ENCODE measurements at regions not wholly inside any gene's neighbourhood (a gene's known extent, or its start where the extent isn't known, plus 50 kb on each side); places are given as distances from the start of the nearest gene placed in this dataset.
A peak's percentile ranks its signal among the peaks of the same experiment; 100 is the strongest.

DNA sequence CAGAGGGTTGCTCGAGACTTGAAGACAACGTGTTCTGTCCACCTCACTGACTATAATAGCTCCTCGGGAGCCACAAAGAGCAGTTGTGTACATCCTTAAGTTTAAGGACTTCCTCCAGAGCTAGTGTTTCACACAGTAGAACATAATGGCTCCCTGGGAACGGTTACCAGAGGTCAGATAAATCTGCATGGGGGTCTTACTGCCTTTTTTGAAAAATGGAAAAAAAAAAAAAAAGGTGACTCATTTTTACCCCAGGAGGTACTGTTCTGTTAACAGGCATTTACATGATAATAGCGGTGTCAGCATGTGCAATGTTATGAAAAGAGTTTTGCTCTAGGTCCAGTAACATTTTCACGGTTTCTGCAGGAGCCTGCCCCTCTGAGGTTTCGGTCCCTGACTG is 498.9 kb upstream of the WWC1 start:
- Histone ChIP-seq H3K4me3 (ENCODE audit: insufficient read depth, low read depth, low read length) (no peak overlapping the region), H3K4me1 (ENCODE audit: control insufficient read depth, insufficient read depth, low read length) (peaks cover 13% of the 10 kb centered on the region), H3K9me3 (ENCODE audit: control insufficient read depth, low read length) (no peaks in the 10 kb centered on the region), H3K27ac (ENCODE audit: insufficient read depth, low read depth, low read length, poor library complexity, severe bottlenecking) (peak overlapping the region; percentile 9), H3K36me3 (ENCODE audit: control insufficient read depth, insufficient read depth, low read length) (no peaks in the 10 kb centered on the region), H3K27me3 (ENCODE audit: control insufficient read depth, insufficient read depth, low read length, poor library complexity, severe bottlenecking) (no peaks in the 10 kb centered on the region)
- 18 to 22% methylated on average over 7 of the region's 7 CpGs for WGBS, 2 experiments

DNA sequence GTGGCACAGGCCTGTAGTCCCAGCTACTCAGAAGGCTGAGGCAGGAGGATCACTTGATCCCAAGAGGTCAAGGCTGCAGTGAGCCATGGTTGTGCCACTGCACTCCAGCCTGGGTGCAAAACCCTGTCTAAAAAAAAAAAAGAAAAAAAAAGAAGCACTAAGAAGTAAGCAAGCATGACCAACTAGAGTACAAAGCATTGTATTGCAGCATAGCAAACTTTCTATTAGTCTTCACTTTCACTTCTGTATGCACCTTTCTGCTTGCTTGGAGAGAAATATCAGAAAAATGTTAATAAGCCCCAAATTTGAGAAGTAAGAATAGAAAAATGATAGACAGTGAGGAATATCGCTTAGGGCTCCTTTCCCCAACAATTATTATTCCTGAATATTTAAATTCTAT is 497.7 kb upstream of the WWC1 start:
- WGBS, 2 experiments: no CpG with 5 or more reads among the region's 1 CpG

DNA sequence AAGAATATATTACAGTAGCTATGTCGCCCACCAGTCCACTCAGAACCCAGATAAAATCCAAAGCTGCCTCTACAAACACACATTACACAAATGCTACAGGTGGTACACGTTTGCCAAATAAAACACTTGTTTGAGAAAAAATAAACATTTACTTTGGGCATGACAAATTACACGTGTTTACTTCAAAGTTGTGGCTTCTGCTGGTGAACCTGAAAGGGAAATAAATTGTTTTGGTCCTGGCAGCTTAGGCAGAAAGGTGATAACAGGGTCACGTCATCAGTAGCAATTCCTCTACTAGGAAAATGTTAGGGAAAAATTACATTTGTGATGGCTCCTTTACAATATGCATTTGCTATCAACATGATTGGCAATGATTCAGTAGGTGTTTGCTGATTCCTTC is 497.3 kb upstream of the WWC1 start:
- Histone ChIP-seq H3K27ac (ENCODE audit: insufficient read depth, low read depth, low read length, poor library complexity, severe bottlenecking) (no peak overlapping the region), H3K36me3 (ENCODE audit: control insufficient read depth, insufficient read depth, low read length) (no peaks in the 10 kb centered on the region), H3K27me3 (ENCODE audit: control insufficient read depth, insufficient read depth, low read length, poor library complexity, severe bottlenecking) (no peaks in the 10 kb centered on the region), H3K9me3 (ENCODE audit: control insufficient read depth, low read length) (no peaks in the 10 kb centered on the region), H3K4me3 (ENCODE audit: insufficient read depth, low read depth, low read length) (no peak overlapping the region), H3K4me1 (ENCODE audit: control insufficient read depth, insufficient read depth, low read length) (peaks cover 18% of the 10 kb centered on the region)
- WGBS, 2 experiments: 92 to 96% methylated on average over 4 of the region's 4 CpGs

More for the DNA sequence above, 497.7 kb upstream of the WWC1 start:
- Histone ChIP-seq H3K9me3 (ENCODE audit: control insufficient read depth, low read length) (no peaks in the 10 kb centered on the region), H3K36me3 (ENCODE audit: control insufficient read depth, insufficient read depth, low read length) (no peaks in the 10 kb centered on the region), H3K4me3 (ENCODE audit: insufficient read depth, low read depth, low read length) (no peak overlapping the region), H3K4me1 (ENCODE audit: control insufficient read depth, insufficient read depth, low read length) (peaks cover 18% of the 10 kb centered on the region), H3K27me3 (ENCODE audit: control insufficient read depth, insufficient read depth, low read length, poor library complexity, severe bottlenecking) (no peaks in the 10 kb centered on the region), H3K27ac (ENCODE audit: insufficient read depth, low read depth, low read length, poor library complexity, severe bottlenecking) (no peak overlapping the region)

DNA sequence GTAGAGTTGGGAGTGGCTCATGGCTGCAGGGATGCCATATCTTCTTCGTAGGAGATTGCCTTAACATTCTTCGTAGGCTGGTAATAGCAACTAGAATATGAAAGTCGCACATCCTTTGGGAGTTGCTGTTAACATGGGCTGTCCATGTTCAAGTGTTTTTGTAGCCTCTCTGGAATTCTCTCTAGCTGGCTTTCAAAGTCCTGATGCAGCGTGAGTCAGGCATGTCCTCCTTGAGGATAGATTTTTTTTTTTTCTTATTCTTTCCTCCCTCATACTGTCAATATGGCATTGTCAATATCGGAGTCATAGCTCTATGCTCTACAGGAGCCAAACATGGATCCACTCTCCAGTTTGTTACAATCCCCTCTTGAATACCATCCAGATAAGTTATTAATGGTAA is 494.8 kb upstream of the WWC1 start:
- H3K9me3 ChIP-seq (ENCODE audit: control insufficient read depth, low read length): no peaks in the 10 kb centered on the region
- H3K4me3 ChIP-seq (ENCODE audit: insufficient read depth, low read depth, low read length): no peak overlapping the region
- no peaks in the 10 kb centered on the region for H3K27me3 ChIP-seq (ENCODE audit: control insufficient read depth, insufficient read depth, low read length, poor library complexity, severe bottlenecking)
- WGBS, 2 experiments: 92 to 99% methylated on average over 5 of the region's 5 CpGs
- peaks cover 16% of the 10 kb centered on the region for H3K4me1 ChIP-seq (ENCODE audit: control insufficient read depth, insufficient read depth, low read length)
- H3K36me3 ChIP-seq (ENCODE audit: control insufficient read depth, insufficient read depth, low read length): no peaks in the 10 kb centered on the region
- no peak overlapping the region for H3K27ac ChIP-seq (ENCODE audit: insufficient read depth, low read depth, low read length, poor library complexity, severe bottlenecking)

DNA sequence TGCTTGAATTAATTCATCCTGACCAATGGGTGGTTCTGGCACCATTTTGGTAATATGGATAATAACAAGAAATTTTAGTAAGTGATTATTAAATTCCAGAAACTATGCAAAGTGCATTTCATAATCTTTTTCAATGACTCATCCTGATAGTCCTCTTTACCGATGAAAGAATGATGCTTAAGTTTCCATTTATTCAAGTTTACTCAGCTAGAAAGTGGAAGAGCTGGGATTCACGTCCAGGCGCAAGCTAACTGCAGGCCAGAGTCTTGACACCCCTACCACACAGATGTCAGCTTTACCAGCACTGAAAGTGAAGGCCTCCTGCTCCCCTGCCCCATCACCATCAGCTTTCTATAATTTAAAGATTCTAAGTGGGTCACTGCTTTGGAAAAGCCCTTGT is 493.5 kb upstream of the WWC1 start:
- Histone ChIP-seq H3K27ac (ENCODE audit: insufficient read depth, low read depth, low read length, poor library complexity, severe bottlenecking) (no peak overlapping the region), H3K27me3 (ENCODE audit: control insufficient read depth, insufficient read depth, low read length, poor library complexity, severe bottlenecking) (no peaks in the 10 kb centered on the region)
- 89 to 96% methylated on average over 3 of the region's 3 CpGs for WGBS, 2 experiments

DNA sequence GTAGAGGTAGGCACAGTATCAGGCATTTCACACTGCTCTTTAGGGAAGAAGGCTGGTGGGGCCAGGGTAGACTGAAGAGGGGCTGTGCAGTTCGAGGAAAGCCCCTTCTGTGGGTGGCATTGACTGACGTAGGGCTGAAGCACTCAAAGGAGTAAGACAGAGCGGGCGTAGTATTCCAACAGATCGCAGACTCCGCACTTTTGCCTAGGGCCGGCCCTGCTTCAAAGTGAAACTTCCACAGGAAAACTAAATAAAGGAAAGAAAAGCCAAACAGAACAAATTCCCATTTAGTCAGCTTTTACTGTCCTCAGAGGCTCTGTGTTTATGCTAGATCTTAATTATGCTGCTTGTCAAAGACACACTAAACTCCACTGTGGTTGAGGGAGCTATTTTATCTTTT is 493.0 kb upstream of the WWC1 start:
- WGBS, 2 experiments: 88 to 94% methylated on average over 7 of the region's 7 CpGs
- H3K4me1 ChIP-seq (ENCODE audit: control insufficient read depth, insufficient read depth, low read length): peaks cover 8% of the 10 kb centered on the region
- no peak overlapping the region for H3K4me3 ChIP-seq (ENCODE audit: insufficient read depth, low read depth, low read length)
- no peaks in the 10 kb centered on the region for H3K27me3 ChIP-seq (ENCODE audit: control insufficient read depth, insufficient read depth, low read length, poor library complexity, severe bottlenecking)
- no peaks in the 10 kb centered on the region for H3K36me3 ChIP-seq (ENCODE audit: control insufficient read depth, insufficient read depth, low read length)
- no peak overlapping the region for H3K27ac ChIP-seq (ENCODE audit: insufficient read depth, low read depth, low read length, poor library complexity, severe bottlenecking)
- no peaks in the 10 kb centered on the region for H3K9me3 ChIP-seq (ENCODE audit: control insufficient read depth, low read length)

More for the DNA sequence above, 493.5 kb upstream of the WWC1 start:
- H3K4me3 ChIP-seq (ENCODE audit: insufficient read depth, low read depth, low read length): no peak overlapping the region
- H3K4me1 ChIP-seq (ENCODE audit: control insufficient read depth, insufficient read depth, low read length): peaks cover 5% of the 10 kb centered on the region
- H3K9me3 ChIP-seq (ENCODE audit: control insufficient read depth, low read length): no peaks in the 10 kb centered on the region
- H3K36me3 ChIP-seq (ENCODE audit: control insufficient read depth, insufficient read depth, low read length): no peaks in the 10 kb centered on the region

DNA sequence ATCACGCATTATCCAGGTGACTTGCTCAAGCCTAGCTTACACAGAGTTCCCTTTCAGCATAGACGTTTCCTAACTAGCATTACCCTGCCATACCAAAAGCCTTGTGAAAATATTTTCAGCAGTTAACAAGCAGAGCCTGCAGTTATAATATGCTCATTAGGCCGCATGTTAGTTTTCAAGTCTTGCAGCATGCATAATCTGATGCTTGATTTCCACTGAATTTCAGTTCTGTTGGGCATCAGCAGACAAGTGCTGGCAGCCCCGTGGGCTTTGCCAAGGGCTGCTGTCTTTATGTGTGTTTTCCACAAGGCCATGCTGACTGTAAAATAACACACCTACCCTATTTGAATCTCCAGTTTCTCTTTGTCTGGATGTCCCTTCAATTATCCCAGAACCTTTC is 491.0 kb upstream of the WWC1 start:
- H3K27me3 ChIP-seq (ENCODE audit: control insufficient read depth, insufficient read depth, low read length, poor library complexity, severe bottlenecking): no peaks in the 10 kb centered on the region
- WGBS, 2 experiments: 95% methylated on average over 4 of the region's 4 CpGs
- no peaks in the 10 kb centered on the region for H3K9me3 ChIP-seq (ENCODE audit: control insufficient read depth, low read length)
- H3K36me3 ChIP-seq (ENCODE audit: control insufficient read depth, insufficient read depth, low read length): no peaks in the 10 kb centered on the region
- H3K4me1 ChIP-seq (ENCODE audit: control insufficient read depth, insufficient read depth, low read length): peaks cover 14% of the 10 kb centered on the region
- no peak overlapping the region for H3K27ac ChIP-seq (ENCODE audit: insufficient read depth, low read depth, low read length, poor library complexity, severe bottlenecking)
- H3K4me3 ChIP-seq (ENCODE audit: insufficient read depth, low read depth, low read length): no peak overlapping the region

DNA sequence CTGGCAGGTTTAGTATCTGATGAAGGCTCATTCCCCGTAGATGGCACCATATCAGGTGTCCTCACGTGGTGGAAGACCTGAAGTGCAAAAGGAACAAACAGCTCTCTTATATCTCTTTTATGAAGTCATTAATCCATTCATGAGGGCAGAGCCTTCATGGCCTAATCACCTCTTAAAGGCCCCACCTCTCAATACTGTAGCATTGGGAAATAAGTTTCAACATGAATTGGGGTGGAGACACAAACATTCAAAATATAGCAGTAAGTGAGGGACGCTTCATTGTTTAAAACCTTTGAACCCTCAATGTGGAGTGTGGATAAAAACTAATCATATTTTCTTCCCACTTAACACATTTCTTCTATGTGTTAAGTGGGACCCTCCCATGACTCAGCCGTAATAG is 489.4 kb upstream of the WWC1 start:
- peaks cover 14% of the 10 kb centered on the region for H3K4me1 ChIP-seq (ENCODE audit: control insufficient read depth, insufficient read depth, low read length)
- no peaks in the 10 kb centered on the region for H3K9me3 ChIP-seq (ENCODE audit: control insufficient read depth, low read length)
- H3K36me3 ChIP-seq (ENCODE audit: control insufficient read depth, insufficient read depth, low read length): no peaks in the 10 kb centered on the region
- no peak overlapping the region for H3K4me3 ChIP-seq (ENCODE audit: insufficient read depth, low read depth, low read length)
- no peaks in the 10 kb centered on the region for H3K27me3 ChIP-seq (ENCODE audit: control insufficient read depth, insufficient read depth, low read length, poor library complexity, severe bottlenecking)
- no peak overlapping the region for H3K27ac ChIP-seq (ENCODE audit: insufficient read depth, low read depth, low read length, poor library complexity, severe bottlenecking)
- WGBS, 2 experiments: 93 to 95% methylated on average over 2 to 4 of the region's 4 CpGs

DNA sequence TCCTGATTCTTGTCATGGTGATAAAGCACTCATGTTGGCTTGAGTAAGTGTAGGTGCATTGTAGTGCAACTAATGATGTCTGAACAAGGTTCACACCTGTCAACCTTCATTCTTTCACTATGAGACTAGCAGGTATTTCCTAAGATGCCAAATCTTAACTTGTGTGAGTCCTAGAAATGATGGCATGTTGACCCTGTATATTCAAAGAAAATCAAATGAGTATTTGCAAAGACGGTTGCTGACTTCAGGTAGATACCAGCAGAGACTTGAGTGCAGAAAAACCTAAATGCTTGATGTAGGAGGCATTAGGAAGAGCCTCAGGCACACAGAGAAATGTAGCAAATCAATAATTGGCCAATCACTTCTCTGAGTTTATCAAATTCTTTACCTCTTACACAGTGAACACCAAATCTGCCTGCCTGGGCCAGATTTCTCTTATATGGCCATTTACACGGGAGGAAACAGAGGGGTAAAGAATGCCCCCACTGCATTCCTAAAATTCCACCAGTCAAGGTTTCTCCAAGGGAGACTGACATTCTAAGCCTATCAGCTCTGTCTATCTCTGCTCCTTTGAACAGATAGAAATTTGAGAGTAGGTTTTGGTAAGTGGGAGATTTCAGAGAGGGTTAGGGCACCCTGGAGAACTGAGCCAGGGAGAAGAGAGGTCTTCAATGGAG is 488.6 kb upstream of the WWC1 start:
- H3K27me3 ChIP-seq (ENCODE audit: control insufficient read depth, insufficient read depth, low read length, poor library complexity, severe bottlenecking): no peaks in the 10 kb centered on the region
- 54 to 56% methylated on average over 2 of the region's 2 CpGs for WGBS, 2 experiments
- no peaks in the 10 kb centered on the region for H3K9me3 ChIP-seq (ENCODE audit: control insufficient read depth, low read length)
- no peaks in the 10 kb centered on the region for H3K36me3 ChIP-seq (ENCODE audit: control insufficient read depth, insufficient read depth, low read length)
- H3K27ac ChIP-seq (ENCODE audit: insufficient read depth, low read depth, low read length, poor library complexity, severe bottlenecking): no peak overlapping the region
- H3K4me3 ChIP-seq (ENCODE audit: insufficient read depth, low read depth, low read length): no peak overlapping the region
- H3K4me1 ChIP-seq (ENCODE audit: control insufficient read depth, insufficient read depth, low read length): peaks cover 14% of the 10 kb centered on the region

DNA sequence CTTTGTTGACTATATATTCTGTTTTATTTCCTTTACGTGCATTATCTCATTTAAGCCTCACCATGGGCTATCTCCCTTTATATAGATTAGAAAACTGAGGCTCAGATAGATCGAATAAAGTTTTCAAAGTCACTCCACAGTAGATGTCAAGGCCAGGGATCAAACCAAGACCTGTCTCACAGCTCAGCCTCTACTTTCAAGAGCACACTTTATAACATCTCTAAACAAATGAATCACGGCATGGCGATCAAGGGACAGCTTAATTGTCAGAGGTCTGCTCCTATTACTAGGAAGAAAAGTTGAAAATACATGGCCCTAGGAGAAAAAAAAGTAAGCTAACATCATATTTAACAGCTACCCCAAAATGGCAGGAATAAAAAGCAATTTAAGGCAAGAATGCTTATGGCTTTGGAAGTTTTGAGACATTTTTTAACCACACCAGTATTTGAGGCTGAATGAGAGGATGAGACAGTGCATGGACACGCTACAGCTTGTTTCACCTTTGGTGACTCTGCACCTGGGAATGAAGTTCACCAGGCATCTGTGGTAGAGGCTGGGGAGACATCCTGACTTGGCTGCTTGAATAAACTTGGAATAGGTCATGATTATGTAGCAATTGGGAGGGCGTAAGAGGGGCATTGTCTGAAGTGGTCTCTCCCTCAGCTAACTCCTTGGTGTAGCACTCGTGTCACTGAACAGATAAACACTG is 486.8 kb upstream of the WWC1 start:
- no peak overlapping the region for H3K4me3 ChIP-seq (ENCODE audit: insufficient read depth, low read depth, low read length)
- WGBS, 2 experiments: 89 to 93% methylated on average over 7 of the region's 7 CpGs
- no peaks in the 10 kb centered on the region for H3K36me3 ChIP-seq (ENCODE audit: control insufficient read depth, insufficient read depth, low read length)
- no peaks in the 10 kb centered on the region for H3K9me3 ChIP-seq (ENCODE audit: control insufficient read depth, low read length)
- H3K27ac ChIP-seq (ENCODE audit: insufficient read depth, low read depth, low read length, poor library complexity, severe bottlenecking): no peak overlapping the region
- no peaks in the 10 kb centered on the region for H3K27me3 ChIP-seq (ENCODE audit: control insufficient read depth, insufficient read depth, low read length, poor library complexity, severe bottlenecking)
- peaks cover 9% of the 10 kb centered on the region for H3K4me1 ChIP-seq (ENCODE audit: control insufficient read depth, insufficient read depth, low read length)

Data from ectodermal cell (in vitro differentiated cells).